Psoas muscle (tissue), 7 donors: ENCODE measurements at regions not wholly inside any gene's neighbourhood (a gene's known extent, or its start where the extent isn't known, plus 50 kb on each side); places are given as distances from the start of the nearest gene placed in this dataset.
"Not testable (repeated sequence)": the region's sequence is repeated elsewhere in the genome, so short reads cannot be mapped to it uniquely, and the experiment has no call there.

ENCODE experiments used
- ATAC-seq, 4 donors: fragments of 200-7000 bp; cut with Tn5 transposase; one replicate each; pipeline ENCODE4 v1.9.1; 2020; ENCODE audit warnings: moderate library complexity in 3 of 4, mild to moderate bottlenecking in 2 of 4
- DNase-seq, 2 donors: peaks; one replicate each; pipeline ENCODE4 v3.0.0-alpha.2; 2020
- H3K27ac ChIP-seq: fragments of 200-600 bp; one replicate; pipeline ENCODE4 v1.8.0; 2022
- H3K27me3 ChIP-seq, 3 donors: fragments of 200-600 bp in 1 of 3; one replicate each; pipeline versions ENCODE4 v1.6.1 to v1.8.0; 2013 to 2022; ENCODE audit warnings: low read length in 2 of 3, mild to moderate bottlenecking in 2 of 3, moderate library complexity in 1 of 3; ENCODE audit not compliant: insufficient read depth in 3 of 3
- H3K36me3 ChIP-seq, 2 donors: fragments of 200-600 bp in 1 of 2; one replicate each; pipeline versions ENCODE4 v1.6.1 to v1.8.0; 2013 to 2022; ENCODE audit warnings: low read depth in 1 of 2, mild to moderate bottlenecking in 1 of 2, moderate library complexity in 1 of 2; ENCODE audit not compliant: insufficient read depth in 1 of 2
- H3K4me1 ChIP-seq: fragments of 200-600 bp; one replicate; pipeline ENCODE4 v1.8.0; 2022
- H3K4me3 ChIP-seq: fragments of 200-600 bp; one replicate; pipeline ENCODE4 v1.8.0; 2022; ENCODE audit warnings: mild to moderate bottlenecking
- H3K9me3 ChIP-seq: fragments of 200-600 bp; one replicate; pipeline ENCODE4 v1.8.0; 2022
- CTCF ChIP-seq: fragments of 200-600 bp; IDR thresholded peaks from one replicate; pipeline ENCODE4 v1.8.0; 2022; ENCODE audit warnings: antibody characterized with exemption
- WGBS, 3 donors: extraction: QIAGEN DNeasy Blood & Tissue Kit; methylation state at CpG; one replicate each; pipeline versions ENCODE4 v1.1.6 to v1.1.7; 2013; 5-methylcytosine and 5-hydroxymethylcytosine counted together
- intact Hi-C, 2 donors: fragments of 100-400 bp; cut with DNase I; formaldehyde crosslinking; loops; one replicate each; pipeline versions ENCODE4 v1.11.0 to v1.14.2; 2022
- donor health status: healthy with polysubstance abuse.
- donor health status: DM: no; HTN: no; CAD: no; lungs with moderate emphysema.
- donor health status: Bipolar disorder and iron deficiency.
- donor health status: healthy.
- donor health status: DM: yes; HTN: yes; CAD: no.
- donor health status: DM: no; HTN: no; CAD: no.
- donor health status: DM: yes; HTN: yes; CAD: no.

GRCh38 chr3:3648988-3649679, 150.1 kb upstream of the LRRN1 start:
- no peak overlapping the region for H3K4me3 ChIP-seq
- H3K9me3 ChIP-seq = no peaks in the 10 kb centered on the region
- peaks cover 0 to 3% (median 0%) of the 10 kb centered on the region in 3 donors for H3K27me3 ChIP-seq
- intact Hi-C loops = no loop called here
- no peaks in the 10 kb centered on the region for H3K4me1 ChIP-seq
- TF ChIP-seq CTCF = no peak
- ATAC-seq (no peak), DNase-seq (no peak)
- H3K36me3 ChIP-seq = no peaks in the 10 kb centered on the region
- 64 to 69% (median 69%) methylated on average over 5 of the region's 5 CpGs for WGBS, 3 donors
- no peak overlapping the region for H3K27ac ChIP-seq

- H3K4me3 ChIP-seq = no peak overlapping the region
- no peaks in the 10 kb centered on the region for H3K4me1 ChIP-seq
- 58 to 76% (median 66%) methylated on average over 2 of the region's 2 CpGs for WGBS, 3 donors
- DNase-seq = no peak
- intact Hi-C loops = no loop called here
- TF ChIP-seq CTCF = no peak
- no peaks in the 10 kb centered on the region for H3K36me3 ChIP-seq
- ATAC-seq = no peak
- H3K27ac ChIP-seq = no peak overlapping the region
- no peaks in the 10 kb centered on the region for H3K27me3 ChIP-seq
- H3K9me3 ChIP-seq = no peaks in the 10 kb centered on the region
Measured at GRCh38 chr3:3646934-3647333, 152.3 kb upstream of the LRRN1 start.

GRCh38 chr3:3646103-3646844, 153.0 kb upstream of the LRRN1 start:
- H3K9me3 ChIP-seq, H3K36me3 ChIP-seq, H3K27ac ChIP-seq, H3K27me3 ChIP-seq, H3K4me1 ChIP-seq, ATAC-seq, DNase-seq, intact Hi-C loops, H3K4me3 ChIP-seq: not testable (repeated sequence)
- WGBS, 3 donors = 86 to 89% (median 88%) methylated on average over 13 of the region's 13 CpGs

GRCh38 chr3:3641877-3642455, 157.3 kb upstream of the LRRN1 start:
- DNase-seq (no peak), ATAC-seq (no peak)
- intact Hi-C loops = no loop called here
- H3K9me3 ChIP-seq = no peaks in the 10 kb centered on the region
- H3K27me3 ChIP-seq = no peaks in the 10 kb centered on the region
- no peak for TF ChIP-seq CTCF
- no peaks in the 10 kb centered on the region for H3K36me3 ChIP-seq
- 75 to 80% (median 78%) methylated on average over 5 of the region's 5 CpGs for WGBS, 3 donors
- H3K4me1 ChIP-seq = no peaks in the 10 kb centered on the region
- H3K27ac ChIP-seq = no peak overlapping the region
- no peak overlapping the region for H3K4me3 ChIP-seq

DNA sequence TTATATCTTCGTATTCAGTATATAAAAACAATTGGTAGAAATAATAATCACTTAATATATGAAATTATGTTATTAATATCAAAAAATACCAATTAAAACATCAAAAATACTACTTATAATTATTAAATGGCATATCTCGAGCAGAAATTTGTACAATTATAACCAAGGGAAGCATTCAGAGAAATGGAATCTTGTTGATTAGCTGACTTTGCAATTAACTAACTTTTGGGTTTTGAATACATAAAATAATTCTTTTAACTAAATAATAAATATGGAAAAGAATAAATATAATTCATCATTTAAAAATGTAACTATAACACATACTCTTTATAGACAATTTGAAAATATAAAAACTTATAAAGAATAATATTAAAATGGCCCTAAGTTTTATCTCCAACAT, 160.2 kb upstream of the LRRN1 start:
- ATAC-seq (no peak), DNase-seq (no peak)
- intact Hi-C loops = no loop called here
- Histone ChIP-seq H3K27me3 (no peaks in the 10 kb centered on the region), H3K27ac (no peak overlapping the region), H3K36me3 (no peaks in the 10 kb centered on the region), H3K9me3 (no peaks in the 10 kb centered on the region), H3K4me3 (no peak overlapping the region), H3K4me1 (no peaks in the 10 kb centered on the region)
- no peak for TF ChIP-seq CTCF
- 83 to 97% (median 95%) methylated on average over 2 of the region's 2 CpGs for WGBS, 3 donors
